Muscle of leg (tissue), 3 donors: ENCODE measurements at regions not wholly inside any gene's neighbourhood (a gene's known extent, or its start where the extent isn't known, plus 50 kb on each side); places are given as distances from the start of the nearest gene placed in this dataset.
"Not testable (repeated sequence)": the region's sequence is repeated elsewhere in the genome, so short reads cannot be mapped to it uniquely, and the experiment has no call there.

ENCODE experiments used
- DNase-seq: peaks from one replicate; pipeline ENCODE4 v3.0.0; 2013
- H3K27ac ChIP-seq: one replicate; pipeline ENCODE4 v1.5.1; 2013; ENCODE audit warnings: mild to moderate bottlenecking, low read length, control low read depth
- H3K27me3 ChIP-seq: one replicate; pipeline ENCODE4 v1.6.1; 2013; ENCODE audit warnings: low read length; ENCODE audit not compliant: control insufficient read depth, insufficient read depth
- H3K36me3 ChIP-seq: one replicate; pipeline ENCODE4 v1.6.1; 2013; ENCODE audit warnings: low read length; ENCODE audit not compliant: control insufficient read depth, insufficient read depth
- H3K4me1 ChIP-seq: one replicate; pipeline ENCODE4 v1.6.1; 2013; ENCODE audit warnings: low read length; ENCODE audit not compliant: control insufficient read depth, insufficient read depth
- H3K4me3 ChIP-seq: one replicate; pipeline ENCODE4 v1.5.1; 2013; ENCODE audit warnings: low read length, control low read depth
- H3K9me3 ChIP-seq: replicated peaks from 2 replicates; pipeline ENCODE4 v1.6.1; 2013; ENCODE audit warnings: low read depth, low read length; ENCODE audit not compliant: control insufficient read depth
- WGBS: methylation state at CpG from one replicate; pipeline ENCODE4 v1.1.5; 2013; ENCODE audit warnings: missing lambda C conversion rate; ENCODE audit not compliant: insufficient coverage; 5-methylcytosine and 5-hydroxymethylcytosine counted together

GRCh38 chr6:14384175-14384949 is 266.8 kb downstream of the CD83 start:
- no peaks in the 10 kb centered on the region for H3K4me1 ChIP-seq
- no peak overlapping the region for H3K27ac ChIP-seq
- peaks cover 4% of the 10 kb centered on the region for H3K27me3 ChIP-seq
- H3K36me3 ChIP-seq: no peaks in the 10 kb centered on the region
- H3K4me3 ChIP-seq: no peak overlapping the region
- no peaks in the 10 kb centered on the region for H3K9me3 ChIP-seq
- WGBS: 90% methylated on average over 2 of the region's 6 CpGs
- no peak for DNase-seq

- no CpG with 5 or more reads among the region's 2 CpGs for WGBS
- Histone ChIP-seq H3K4me1 (no peaks in the 10 kb centered on the region), H3K9me3 (no peaks in the 10 kb centered on the region), H3K36me3 (no peaks in the 10 kb centered on the region), H3K27me3 (no peaks in the 10 kb centered on the region), H3K4me3 (no peak overlapping the region), H3K27ac (no peak overlapping the region)
- no peak for DNase-seq
Observed at GRCh38 chr6:14386263-14386662, 268.7 kb downstream of the CD83 start.

GRCh38 chr6:14386668-14387067 is 269.1 kb downstream of the CD83 start:
- H3K9me3 ChIP-seq: no peaks in the 10 kb centered on the region
- H3K4me1 ChIP-seq: no peaks in the 10 kb centered on the region
- H3K27me3 ChIP-seq: no peaks in the 10 kb centered on the region
- H3K36me3 ChIP-seq: no peaks in the 10 kb centered on the region
- no CpG with 5 or more reads among the region's 4 CpGs for WGBS
- no peak overlapping the region for H3K27ac ChIP-seq
- DNase-seq: no peak
- no peak overlapping the region for H3K4me3 ChIP-seq

- Histone ChIP-seq H3K27me3 (no peaks in the 10 kb centered on the region), H3K36me3 (no peaks in the 10 kb centered on the region), H3K4me1 (no peaks in the 10 kb centered on the region), H3K9me3 (no peaks in the 10 kb centered on the region), H3K4me3 (no peak overlapping the region), H3K27ac (no peak overlapping the region)
- DNase-seq: no peak
- no CpG with 5 or more reads among the region's 2 CpGs for WGBS
Observed at GRCh38 chr6:14388371-14388770, 270.8 kb downstream of the CD83 start.

GRCh38 chr6:14389776-14390175 is 272.2 kb downstream of the CD83 start:
- H3K36me3 ChIP-seq, DNase-seq, H3K27me3 ChIP-seq, H3K9me3 ChIP-seq, H3K4me3 ChIP-seq, H3K27ac ChIP-seq, H3K4me1 ChIP-seq: not testable (repeated sequence)
- WGBS: 85% methylated on average over 2 of the region's 2 CpGs

GRCh38 chr6:14390805-14391204 is 273.2 kb downstream of the CD83 start:
- H3K27ac ChIP-seq: no peak overlapping the region
- H3K4me1 ChIP-seq: no peaks in the 10 kb centered on the region
- H3K4me3 ChIP-seq: no peak overlapping the region
- H3K27me3 ChIP-seq: peaks cover 8% of the 10 kb centered on the region
- H3K36me3 ChIP-seq: no peaks in the 10 kb centered on the region
- no CpG with 5 or more reads among the region's 2 CpGs for WGBS
- H3K9me3 ChIP-seq: no peaks in the 10 kb centered on the region
- DNase-seq: no peak

- Histone ChIP-seq H3K36me3 (no peaks in the 10 kb centered on the region), H3K9me3 (no peaks in the 10 kb centered on the region), H3K27me3 (peaks cover 12% of the 10 kb centered on the region), H3K4me3 (no peak overlapping the region), H3K4me1 (peaks cover 8% of the 10 kb centered on the region), H3K27ac (no peak overlapping the region)
- no peak for DNase-seq
- 82% methylated on average over 4 of the region's 4 CpGs for WGBS
Observed at GRCh38 chr6:14393910-14394309, 276.3 kb downstream of the CD83 start.

GRCh38 chr6:14396392-14396791 is 278.8 kb downstream of the CD83 start:
- WGBS: 80% methylated on average over 1 of the region's 4 CpGs
- DNase-seq: no peak
- Histone ChIP-seq H3K27ac (no peak overlapping the region), H3K9me3 (no peaks in the 10 kb centered on the region), H3K4me1 (peaks cover 19% of the 10 kb centered on the region), H3K4me3 (no peak overlapping the region), H3K27me3 (peaks cover 12% of the 10 kb centered on the region), H3K36me3 (no peaks in the 10 kb centered on the region)

GRCh38 chr6:14396826-14397517 is 279.4 kb downstream of the CD83 start:
- Histone ChIP-seq H3K27me3 (peaks cover 12% of the 10 kb centered on the region), H3K27ac (no peak overlapping the region), H3K36me3 (no peaks in the 10 kb centered on the region), H3K9me3 (no peaks in the 10 kb centered on the region), H3K4me3 (no peak overlapping the region), H3K4me1 (peaks cover 25% of the 10 kb centered on the region)
- WGBS: 17% methylated on average over 10 of the region's 12 CpGs
- no peak for DNase-seq

- no peaks in the 10 kb centered on the region for H3K36me3 ChIP-seq
- peaks cover 12% of the 10 kb centered on the region for H3K27me3 ChIP-seq
- H3K4me1 ChIP-seq: peaks cover 27% of the 10 kb centered on the region
- H3K27ac ChIP-seq: no peak overlapping the region
- H3K9me3 ChIP-seq: no peaks in the 10 kb centered on the region
- DNase-seq: no peak
- H3K4me3 ChIP-seq: no peak overlapping the region
- 86% methylated on average over 3 of the region's 6 CpGs for WGBS
Observed at GRCh38 chr6:14397518-14397901, 279.9 kb downstream of the CD83 start.
